Keratinocyte (primary cell): ENCODE measurements at regions not wholly inside any gene's neighbourhood (a gene's known extent, or its start where the extent isn't known, plus 50 kb on each side); places are given as distances from the start of the nearest gene placed in this dataset.

Experiments used
- DNase-seq: peaks from one replicate; pipeline ENCODE4 v3.0.0-alpha.2; 2011; ENCODE audit warnings: low read depth, missing footprints, low spot score
- FAIRE-seq: peaks from 2 replicates; lab custom pipeline; 2011; peaks lifted over from hg19 to GRCh38; lab: Jason Lieb, UNC
- H2AFZ ChIP-seq: 2 replicates; pipeline ENCODE4 v1.6.0; 2012; ENCODE audit warnings: low read length, control low read depth, inconsistent platforms; ENCODE audit not compliant: control insufficient read depth
- H3K27ac ChIP-seq: 2 replicates; pipeline ENCODE4 v1.5.1; 2011; ENCODE audit warnings: low read length; ENCODE audit not compliant: control insufficient read depth, insufficient read depth
- H3K27me3 ChIP-seq: 3 replicates; pipeline ENCODE4 v1.6.0; 2011; ENCODE audit warnings: low read length; ENCODE audit not compliant: control insufficient read depth, insufficient read depth; ENCODE audit errors: extremely low read depth
- H3K36me3 ChIP-seq, 2 experiments: 2 replicates in 1 of 2; 3 replicates in 1 of 2; pipeline ENCODE4 v1.5.1; 2011; ENCODE audit warnings: low read length in 2 of 2, mild to moderate bottlenecking in 1 of 2; ENCODE audit not compliant: control insufficient read depth in 2 of 2, insufficient read depth in 2 of 2; ENCODE audit errors: extremely low read depth in 1 of 2
- H3K4me1 ChIP-seq: 3 replicates; pipeline ENCODE4 v1.5.1; 2011; ENCODE audit warnings: low read length; ENCODE audit not compliant: control insufficient read depth, insufficient read depth; ENCODE audit errors: extremely low read depth
- H3K4me2 ChIP-seq: 3 replicates; pipeline ENCODE4 v1.6.0; 2011; ENCODE audit warnings: low read depth, low read length; ENCODE audit not compliant: control insufficient read depth, insufficient read depth; ENCODE audit errors: extremely low read depth
- H3K4me3 ChIP-seq, 3 experiments: fragments of 200-600 bp in 1 of 3; sonication (generic) in 1 of 3; 2 replicates in 2 of 3; 3 replicates in 1 of 3; pipeline ENCODE4 v1.5.1; 2011 to 2016; ENCODE audit warnings: low read length in 3 of 3, mild to moderate bottlenecking in 3 of 3, control low read depth in 2 of 3, inconsistent platforms in 1 of 3, low read depth in 1 of 3, mixed read lengths in 1 of 3, mixed run types in 1 of 3, moderate library complexity in 1 of 3; ENCODE audit not compliant: control insufficient read depth in 2 of 3, insufficient read depth in 2 of 3; ENCODE audit errors: extremely low read depth in 1 of 3
- H3K79me2 ChIP-seq: 2 replicates; pipeline ENCODE4 v1.6.0; 2012; ENCODE audit warnings: low read length; ENCODE audit not compliant: control insufficient read depth, insufficient read depth
- H3K9ac ChIP-seq: 3 replicates; pipeline ENCODE4 v1.6.0; 2011; ENCODE audit warnings: low read length; ENCODE audit not compliant: control insufficient read depth, insufficient read depth; ENCODE audit errors: extremely low read depth
- H3K9me1 ChIP-seq: 3 replicates; pipeline ENCODE4 v1.6.0; 2011; ENCODE audit warnings: low read length; ENCODE audit not compliant: control insufficient read depth, insufficient read depth; ENCODE audit errors: extremely low read depth
- H3K9me3 ChIP-seq: 2 replicates; pipeline ENCODE4 v1.5.1; 2012; ENCODE audit warnings: low read depth, low read length; ENCODE audit not compliant: control insufficient read depth
- H4K20me1 ChIP-seq: 3 replicates; pipeline ENCODE4 v1.6.0; 2011; ENCODE audit warnings: low read length; ENCODE audit not compliant: control insufficient read depth, insufficient read depth; ENCODE audit errors: extremely low read depth
- EZH2 ChIP-seq: IDR thresholded peaks from one replicate; pipeline ENCODE4 v1.6.1; 2012; ENCODE audit warnings: inconsistent platforms, mild to moderate bottlenecking, low read length, moderate library complexity
- dilution Hi-C: fragments of 300-500 bp; cut with MboI; formaldehyde crosslinking; loops from one replicate; pipeline ENCODE4 v1.7.0; 2020; ENCODE audit warnings: low sequenced_read_pairs; ENCODE audit not compliant: extremely low pct_ligation_motif_present
- TF ChIP-seq, protein P1 (sequence below), 3 experiments: IDR thresholded peaks in 1 of 3; conservative IDR thresholded peaks in 1 of 3; optimal IDR thresholded peaks in 1 of 3; 2 replicates in 2 of 3; 3 replicates in 1 of 3; pipeline versions ENCODE3 to v1.5.1; 2011; ENCODE audit warnings: low read length in 3 of 3, mild to moderate bottlenecking in 3 of 3, moderate library complexity in 2 of 3, control low read depth in 1 of 3, inconsistent platforms in 1 of 3; ENCODE audit not compliant: insufficient read depth in 2 of 3; ENCODE audit errors: extremely low read depth in 1 of 3

DNA sequence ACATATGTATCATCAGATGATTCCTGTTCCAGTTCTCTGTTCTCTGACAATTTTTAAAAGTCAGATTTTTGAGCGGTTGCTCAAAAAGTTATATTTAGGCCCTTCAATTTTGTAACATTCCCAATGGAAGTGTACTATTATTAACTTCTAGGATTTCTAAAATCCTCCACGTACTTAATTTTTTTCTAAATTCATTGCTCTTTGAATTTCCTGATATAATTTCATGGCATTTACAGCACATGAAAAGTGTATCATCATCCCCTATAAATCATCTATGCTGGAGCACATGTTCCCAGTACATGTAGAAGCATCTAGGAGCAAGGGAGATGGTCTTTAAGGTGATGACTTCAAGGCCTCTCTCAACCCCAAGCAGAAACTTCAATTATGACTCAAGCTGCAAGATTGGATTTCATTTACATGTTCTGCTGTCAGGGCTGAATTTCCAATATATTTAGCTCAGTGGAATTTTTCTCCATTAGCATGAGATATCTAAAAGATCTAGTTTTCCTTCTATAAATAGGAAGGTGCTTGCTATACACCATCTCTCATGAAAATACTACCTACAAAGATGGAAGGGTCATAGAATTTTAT, 392.8 kb upstream of the MIR17HG start:
- Histone ChIP-seq H3K4me2 (no peak overlapping the region), H3K79me2 (no peaks in the 10 kb centered on the region), H3K9me3 (no peaks in the 10 kb centered on the region), H3K9me1 (no peaks in the 10 kb centered on the region), H3K4me1 (no peaks in the 10 kb centered on the region), H3K27ac (no peak overlapping the region), H3K9ac (no peak overlapping the region), H3K4me3 (no peak overlapping the region), H3K36me3 (no peaks in the 10 kb centered on the region), H2AFZ (no peak overlapping the region), H4K20me1 (no peaks in the 10 kb centered on the region), H3K27me3 (no peaks in the 10 kb centered on the region)
- FAIRE-seq (no peak), DNase-seq (no peak)
- TF ChIP-seq, protein P1, sequence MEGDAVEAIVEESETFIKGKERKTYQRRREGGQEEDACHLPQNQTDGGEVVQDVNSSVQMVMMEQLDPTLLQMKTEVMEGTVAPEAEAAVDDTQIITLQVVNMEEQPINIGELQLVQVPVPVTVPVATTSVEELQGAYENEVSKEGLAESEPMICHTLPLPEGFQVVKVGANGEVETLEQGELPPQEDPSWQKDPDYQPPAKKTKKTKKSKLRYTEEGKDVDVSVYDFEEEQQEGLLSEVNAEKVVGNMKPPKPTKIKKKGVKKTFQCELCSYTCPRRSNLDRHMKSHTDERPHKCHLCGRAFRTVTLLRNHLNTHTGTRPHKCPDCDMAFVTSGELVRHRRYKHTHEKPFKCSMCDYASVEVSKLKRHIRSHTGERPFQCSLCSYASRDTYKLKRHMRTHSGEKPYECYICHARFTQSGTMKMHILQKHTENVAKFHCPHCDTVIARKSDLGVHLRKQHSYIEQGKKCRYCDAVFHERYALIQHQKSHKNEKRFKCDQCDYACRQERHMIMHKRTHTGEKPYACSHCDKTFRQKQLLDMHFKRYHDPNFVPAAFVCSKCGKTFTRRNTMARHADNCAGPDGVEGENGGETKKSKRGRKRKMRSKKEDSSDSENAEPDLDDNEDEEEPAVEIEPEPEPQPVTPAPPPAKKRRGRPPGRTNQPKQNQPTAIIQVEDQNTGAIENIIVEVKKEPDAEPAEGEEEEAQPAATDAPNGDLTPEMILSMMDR (optimal IDR thresholded peaks at IDR 0.05 in 1 of 3, IDR thresholded peaks at IDR 0.05 in 1 of 3, conservative IDR thresholded peaks at IDR 0.05 in 1 of 3; ENCODE audit: extremely low read depth in 1 of 3, insufficient read depth in 2 of 3, low read length in 3 of 3) = no peak
- no peak for TF ChIP-seq EZH2
- dilution Hi-C loops = no loop called here

DNA sequence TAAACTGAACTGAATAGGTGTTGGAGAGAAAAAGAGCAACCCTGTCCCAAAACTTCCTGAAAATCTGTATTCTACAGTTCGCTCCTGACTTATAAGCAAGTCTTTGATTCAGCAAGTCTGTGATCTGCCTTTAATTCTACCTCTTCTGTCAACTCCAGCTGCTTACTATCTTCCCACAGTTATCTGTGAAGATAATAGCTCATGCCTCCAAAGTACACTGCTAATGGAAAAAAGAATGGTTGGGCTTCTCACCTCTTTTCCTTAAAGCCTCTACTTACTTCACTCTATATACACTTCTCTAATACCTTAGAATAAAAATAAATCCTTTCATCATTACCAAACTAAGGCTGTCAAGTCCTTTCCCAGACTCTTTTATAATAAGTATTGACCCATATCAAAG, 391.5 kb upstream of the MIR17HG start:
- Histone ChIP-seq H3K27me3 (no peaks in the 10 kb centered on the region), H3K4me1 (no peaks in the 10 kb centered on the region), H3K36me3 (no peaks in the 10 kb centered on the region), H2AFZ (no peak overlapping the region), H3K9me3 (no peaks in the 10 kb centered on the region), H3K27ac (no peak overlapping the region), H4K20me1 (no peaks in the 10 kb centered on the region), H3K4me2 (no peak overlapping the region), H3K9me1 (no peaks in the 10 kb centered on the region), H3K79me2 (no peaks in the 10 kb centered on the region), H3K9ac (no peak overlapping the region), H3K4me3 (no peak overlapping the region)
- FAIRE-seq = no peak
- TF ChIP-seq, protein P1 (optimal IDR thresholded peaks at IDR 0.05 in 1 of 3, IDR thresholded peaks at IDR 0.05 in 1 of 3, conservative IDR thresholded peaks at IDR 0.05 in 1 of 3; ENCODE audit: extremely low read depth in 1 of 3, insufficient read depth in 2 of 3, low read length in 3 of 3) = no peak
- no peak for TF ChIP-seq EZH2
- dilution Hi-C loops = no loop called here
- no peak for DNase-seq
